Activated naive CD4-positive, alpha-beta T cell treated with anti-CD3 and anti-CD28 coated beads, Interleukin-2, amount 10 ng/mL, durations not matched to agents 7 days and 5 days (primary cell): ENCODE measurements at regions not wholly inside any gene's neighbourhood (a gene's known extent, or its start where the extent isn't known, plus 50 kb on each side); places are given as distances from the start of the nearest gene placed in this dataset.

Experiments
- CTCF ChIA-PET: fragments of 350-600 bp; sonication (Branson Sonifier 250); formaldehyde crosslinking; loops from one replicate; lab custom pipeline; 2021; ENCODE audit warnings: antibody characterized with exemption; lab: Charles Lee
- DNase-seq: peaks from one replicate; pipeline ENCODE4 v3.0.0-alpha.2; 2020
- H3K27ac Mint-ChIP-seq: one replicate; pipeline ENCODE4 v1.8.0; 2021; ENCODE audit warnings: mild to moderate bottlenecking, moderate library complexity, mixed read lengths
- H3K27me3 Mint-ChIP-seq: one replicate; pipeline ENCODE4 v1.8.0; 2021; ENCODE audit warnings: mild to moderate bottlenecking, mixed read lengths
- H3K36me3 Mint-ChIP-seq: one replicate; pipeline ENCODE4 v1.8.0; 2021; ENCODE audit warnings: mixed read lengths
- H3K4me1 Mint-ChIP-seq: one replicate; pipeline ENCODE4 v1.8.0; 2021; ENCODE audit warnings: mixed read lengths
- H3K4me3 Mint-ChIP-seq: one replicate; pipeline ENCODE4 v1.8.0; 2021; ENCODE audit warnings: mild to moderate bottlenecking, moderate library complexity, mixed read lengths
- H3K9me3 Mint-ChIP-seq: one replicate; pipeline ENCODE4 v1.8.0; 2021; ENCODE audit warnings: mixed read lengths

DNA sequence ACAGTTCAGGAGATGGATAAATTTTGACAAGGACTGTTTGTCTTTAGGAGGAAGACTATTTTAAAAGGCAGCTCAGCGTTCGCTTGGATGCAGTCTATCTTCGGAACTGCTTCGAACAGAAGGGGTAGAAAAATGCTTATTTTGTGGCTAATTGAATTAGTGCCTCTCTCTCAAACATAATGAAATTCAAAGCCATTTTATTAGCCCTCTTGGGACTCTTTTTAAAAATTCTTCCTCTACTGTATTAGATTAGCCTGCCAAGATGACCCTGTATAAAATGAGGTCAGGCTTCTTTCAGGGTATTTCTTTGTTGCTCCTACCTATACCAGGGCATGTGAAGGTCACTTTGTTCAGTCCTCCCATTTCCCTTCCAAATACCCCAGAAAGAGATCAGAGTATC lies 379.2 kb upstream of the NFE2L3 start:
- no peaks in the 10 kb centered on the region for H3K4me1 Mint-ChIP-seq
- no peaks in the 10 kb centered on the region for H3K27me3 Mint-ChIP-seq
- CTCF ChIA-PET, result no interaction called here
- no peak for DNase-seq
- no peaks in the 10 kb centered on the region for H3K36me3 Mint-ChIP-seq
- H3K27ac Mint-ChIP-seq, result no peak overlapping the region
- H3K9me3 Mint-ChIP-seq, result no peaks in the 10 kb centered on the region
- H3K4me3 Mint-ChIP-seq, result no peak overlapping the region

- no peak for DNase-seq
- H3K4me3 Mint-ChIP-seq, result no peak overlapping the region
- H3K4me1 Mint-ChIP-seq, result no peaks in the 10 kb centered on the region
- H3K27ac Mint-ChIP-seq, result no peak overlapping the region
- no peaks in the 10 kb centered on the region for H3K36me3 Mint-ChIP-seq
- no peaks in the 10 kb centered on the region for H3K9me3 Mint-ChIP-seq
- CTCF ChIA-PET, result no interaction called here
- no peaks in the 10 kb centered on the region for H3K27me3 Mint-ChIP-seq
Measured at GRCh38 chr7:25774675-25775074, 377.3 kb upstream of the NFE2L3 start.

DNA sequence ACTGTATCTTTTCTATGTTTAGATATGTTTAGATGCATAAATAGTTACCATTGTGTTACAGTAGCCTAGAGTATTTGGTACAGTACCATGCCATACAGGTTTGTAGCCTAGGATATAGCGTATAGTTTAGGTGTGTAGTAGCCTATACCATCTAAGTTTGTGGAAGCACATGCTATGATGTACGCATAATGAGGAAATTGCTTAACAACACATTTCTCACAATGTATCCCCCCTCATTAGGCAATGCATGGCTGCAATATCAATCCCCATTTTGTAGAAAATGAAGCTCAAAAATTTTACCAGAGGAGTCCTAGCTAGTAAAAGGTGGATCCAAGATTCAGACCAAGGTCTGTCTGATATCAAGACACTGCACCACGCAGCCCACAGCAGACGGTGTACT lies 376.4 kb upstream of the NFE2L3 start:
- H3K36me3 Mint-ChIP-seq, result no peaks in the 10 kb centered on the region
- no peak for DNase-seq
- H3K4me1 Mint-ChIP-seq, result no peaks in the 10 kb centered on the region
- H3K27ac Mint-ChIP-seq, result no peak overlapping the region
- CTCF ChIA-PET, result no interaction called here
- no peaks in the 10 kb centered on the region for H3K27me3 Mint-ChIP-seq
- H3K9me3 Mint-ChIP-seq, result no peaks in the 10 kb centered on the region
- no peak overlapping the region for H3K4me3 Mint-ChIP-seq

DNA sequence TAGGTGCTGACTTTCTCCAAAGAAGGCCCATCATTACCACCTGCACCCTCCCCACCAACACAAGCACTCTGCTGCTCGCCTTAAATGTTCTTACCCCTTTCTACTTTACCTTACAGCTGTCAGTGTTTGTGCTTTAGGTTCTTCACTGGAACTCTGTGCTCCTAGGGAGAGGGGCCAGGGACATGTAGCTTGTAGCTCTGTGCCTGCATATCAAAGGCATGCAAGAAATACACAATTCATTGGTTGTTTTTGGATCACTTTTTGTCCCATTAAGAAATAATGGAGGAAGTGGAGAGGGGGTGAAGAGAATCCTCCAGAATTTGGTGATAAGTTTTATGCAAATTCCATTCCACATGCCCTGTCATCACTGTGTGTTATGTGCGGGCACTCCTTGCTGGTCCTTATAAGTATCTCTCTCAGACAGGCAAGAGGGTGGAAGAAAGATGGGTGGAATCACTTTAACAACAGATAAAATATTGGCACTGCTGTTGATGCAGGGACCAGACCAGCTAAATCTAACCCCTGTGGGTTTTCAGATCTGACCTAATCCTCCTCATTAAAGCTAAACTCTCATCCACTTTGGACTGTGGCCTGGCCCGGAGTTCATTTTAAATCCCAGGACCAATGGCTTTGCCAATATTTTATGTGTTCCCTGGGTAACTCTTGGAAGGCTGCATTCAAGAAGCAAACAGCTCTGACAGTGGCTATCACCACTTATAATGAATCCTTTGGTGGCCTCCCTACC lies 375.8 kb upstream of the NFE2L3 start:
- CTCF ChIA-PET, result no interaction called here
- DNase-seq, result no peak
- H3K27ac Mint-ChIP-seq, result no peak overlapping the region
- H3K4me3 Mint-ChIP-seq, result no peak overlapping the region
- no peaks in the 10 kb centered on the region for H3K4me1 Mint-ChIP-seq
- H3K27me3 Mint-ChIP-seq, result no peaks in the 10 kb centered on the region
- no peaks in the 10 kb centered on the region for H3K9me3 Mint-ChIP-seq
- no peaks in the 10 kb centered on the region for H3K36me3 Mint-ChIP-seq

GRCh38 chr7:25776744-25777123 lies 375.3 kb upstream of the NFE2L3 start:
- Mint-ChIP-seq H3K9me3 (no peaks in the 10 kb centered on the region), H3K36me3 (no peaks in the 10 kb centered on the region), H3K4me1 (no peaks in the 10 kb centered on the region), H3K27me3 (no peaks in the 10 kb centered on the region), H3K27ac (no peak overlapping the region), H3K4me3 (no peak overlapping the region)
- no peak for DNase-seq
- CTCF ChIA-PET, result no interaction called here

GRCh38 chr7:25777969-25778708 lies 373.9 kb upstream of the NFE2L3 start:
- CTCF ChIA-PET, result no interaction called here
- no peak for DNase-seq
- Mint-ChIP-seq H3K27ac (no peak overlapping the region), H3K4me3 (no peak overlapping the region), H3K4me1 (no peaks in the 10 kb centered on the region), H3K36me3 (no peaks in the 10 kb centered on the region), H3K27me3 (no peaks in the 10 kb centered on the region), H3K9me3 (no peaks in the 10 kb centered on the region)

DNA sequence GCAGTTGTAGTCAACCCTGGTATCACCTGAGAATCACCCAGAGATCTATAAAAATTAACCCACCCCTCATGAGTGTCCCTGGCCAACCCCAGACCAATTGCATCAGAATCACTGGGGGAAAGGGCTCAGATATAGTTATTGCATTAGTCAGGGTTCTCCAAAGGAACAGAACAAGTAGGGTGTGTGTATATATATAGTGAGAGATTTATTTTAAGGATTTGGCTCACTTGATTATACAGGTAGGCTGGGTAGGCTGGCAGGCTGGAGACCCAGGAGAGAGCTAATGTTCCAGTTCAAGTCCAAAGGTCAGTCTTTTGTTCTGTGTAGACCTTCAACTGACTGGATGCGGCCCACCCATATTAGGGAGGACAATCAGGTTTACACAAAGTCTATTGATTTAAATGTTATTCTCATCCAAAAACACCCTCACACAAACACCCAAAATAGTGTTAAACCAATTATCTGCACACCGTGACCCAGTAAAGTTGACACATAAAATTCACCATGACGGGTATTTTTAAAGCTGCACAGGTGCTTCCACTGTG lies 372.9 kb upstream of the NFE2L3 start:
- no peak for DNase-seq
- H3K36me3 Mint-ChIP-seq, result no peaks in the 10 kb centered on the region
- no peaks in the 10 kb centered on the region for H3K4me1 Mint-ChIP-seq
- no peak overlapping the region for H3K4me3 Mint-ChIP-seq
- CTCF ChIA-PET, result no interaction called here
- H3K27me3 Mint-ChIP-seq, result no peaks in the 10 kb centered on the region
- H3K27ac Mint-ChIP-seq, result no peak overlapping the region
- H3K9me3 Mint-ChIP-seq, result no peaks in the 10 kb centered on the region

- CTCF ChIA-PET, result no interaction called here
- Mint-ChIP-seq H3K27me3 (no peaks in the 10 kb centered on the region), H3K4me3 (no peak overlapping the region), H3K27ac (no peak overlapping the region), H3K4me1 (no peaks in the 10 kb centered on the region), H3K36me3 (no peaks in the 10 kb centered on the region), H3K9me3 (no peaks in the 10 kb centered on the region)
- no peak for DNase-seq
Measured at GRCh38 chr7:25780904-25781303, 371.1 kb upstream of the NFE2L3 start.

GRCh38 chr7:25781704-25782103 lies 370.3 kb upstream of the NFE2L3 start:
- H3K4me3 Mint-ChIP-seq, result no peak overlapping the region
- H3K36me3 Mint-ChIP-seq, result no peaks in the 10 kb centered on the region
- H3K9me3 Mint-ChIP-seq, result no peaks in the 10 kb centered on the region
- CTCF ChIA-PET, result interaction anchor here (0.6 kb wide), 1 partner anchor 712 kb away, joined by 3 read pairs; no protein-coding TSS in a partner anchor
- no peak for DNase-seq
- no peak overlapping the region for H3K27ac Mint-ChIP-seq
- no peaks in the 10 kb centered on the region for H3K4me1 Mint-ChIP-seq
- H3K27me3 Mint-ChIP-seq, result no peaks in the 10 kb centered on the region

DNA sequence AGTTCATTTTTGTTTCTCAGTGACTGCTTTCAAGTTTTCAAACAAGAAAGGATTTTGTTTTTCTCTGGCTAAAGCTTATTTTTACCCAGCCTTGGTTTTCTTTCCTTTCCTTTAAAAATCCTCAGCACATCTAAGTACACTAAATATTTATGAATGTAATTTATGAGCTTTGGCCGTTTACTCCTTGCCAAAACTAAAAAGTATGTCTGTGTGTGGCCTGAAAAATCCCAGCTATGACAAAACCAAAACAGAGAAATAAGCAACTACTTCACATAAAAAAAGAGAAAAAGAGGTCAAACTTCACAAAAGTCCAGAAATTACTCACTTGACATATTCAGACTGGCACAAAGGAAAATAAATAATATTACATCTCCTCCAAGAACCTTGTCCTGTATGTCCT lies 365.1 kb upstream of the NFE2L3 start:
- Mint-ChIP-seq H3K4me1 (no peaks in the 10 kb centered on the region), H3K9me3 (no peaks in the 10 kb centered on the region), H3K27me3 (no peaks in the 10 kb centered on the region), H3K4me3 (no peak overlapping the region), H3K36me3 (no peaks in the 10 kb centered on the region), H3K27ac (no peak overlapping the region)
- CTCF ChIA-PET, result no interaction called here
- no peak for DNase-seq

- Mint-ChIP-seq H3K27me3 (no peaks in the 10 kb centered on the region), H3K4me3 (no peak overlapping the region), H3K36me3 (no peaks in the 10 kb centered on the region), H3K27ac (no peak overlapping the region), H3K4me1 (no peaks in the 10 kb centered on the region), H3K9me3 (no peaks in the 10 kb centered on the region)
- no peak for DNase-seq
- CTCF ChIA-PET, result no interaction called here
Measured at GRCh38 chr7:25787336-25787735, 364.7 kb upstream of the NFE2L3 start.

GRCh38 chr7:25788371-25788770 lies 363.6 kb upstream of the NFE2L3 start:
- Mint-ChIP-seq H3K4me3 (no peak overlapping the region), H3K36me3 (no peaks in the 10 kb centered on the region), H3K9me3 (no peaks in the 10 kb centered on the region), H3K4me1 (no peaks in the 10 kb centered on the region), H3K27ac (no peak overlapping the region), H3K27me3 (no peaks in the 10 kb centered on the region)
- CTCF ChIA-PET, result no interaction called here
- no peak for DNase-seq

DNA sequence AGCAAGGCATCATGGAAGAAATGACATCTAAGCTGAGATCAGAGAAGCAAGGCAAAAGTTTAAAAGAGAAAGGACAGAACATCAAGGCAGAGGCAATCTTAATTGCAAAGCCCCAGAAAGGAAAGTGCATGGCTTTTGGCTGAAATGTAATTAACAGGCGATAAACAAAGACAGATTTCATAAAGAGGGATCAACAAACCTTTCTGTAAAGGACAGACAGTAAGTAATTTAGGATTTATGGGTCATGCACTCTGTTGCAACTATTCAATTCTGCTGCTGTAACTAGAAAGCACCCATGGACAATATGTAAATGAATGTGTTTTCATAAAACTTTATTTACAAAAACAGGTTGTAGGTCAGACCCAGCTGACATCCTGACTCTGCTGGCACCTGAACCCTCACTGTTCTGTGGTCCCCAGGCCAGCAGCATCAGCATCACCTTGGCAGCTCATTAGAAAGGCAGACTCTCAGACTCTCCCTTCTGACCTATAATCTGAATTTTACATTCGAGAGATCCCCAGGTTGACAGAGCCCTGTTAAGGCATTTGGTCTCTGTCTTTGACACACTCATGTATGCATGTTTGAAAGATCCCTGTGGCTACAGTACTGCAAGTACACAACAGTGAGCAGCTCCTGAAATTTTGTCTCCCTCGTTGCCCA lies 362.9 kb upstream of the NFE2L3 start:
- Mint-ChIP-seq H3K27ac (no peak overlapping the region), H3K4me1 (no peaks in the 10 kb centered on the region), H3K4me3 (no peak overlapping the region), H3K36me3 (no peaks in the 10 kb centered on the region), H3K27me3 (no peaks in the 10 kb centered on the region), H3K9me3 (no peaks in the 10 kb centered on the region)
- no peak for DNase-seq
- CTCF ChIA-PET, result no interaction called here

DNA sequence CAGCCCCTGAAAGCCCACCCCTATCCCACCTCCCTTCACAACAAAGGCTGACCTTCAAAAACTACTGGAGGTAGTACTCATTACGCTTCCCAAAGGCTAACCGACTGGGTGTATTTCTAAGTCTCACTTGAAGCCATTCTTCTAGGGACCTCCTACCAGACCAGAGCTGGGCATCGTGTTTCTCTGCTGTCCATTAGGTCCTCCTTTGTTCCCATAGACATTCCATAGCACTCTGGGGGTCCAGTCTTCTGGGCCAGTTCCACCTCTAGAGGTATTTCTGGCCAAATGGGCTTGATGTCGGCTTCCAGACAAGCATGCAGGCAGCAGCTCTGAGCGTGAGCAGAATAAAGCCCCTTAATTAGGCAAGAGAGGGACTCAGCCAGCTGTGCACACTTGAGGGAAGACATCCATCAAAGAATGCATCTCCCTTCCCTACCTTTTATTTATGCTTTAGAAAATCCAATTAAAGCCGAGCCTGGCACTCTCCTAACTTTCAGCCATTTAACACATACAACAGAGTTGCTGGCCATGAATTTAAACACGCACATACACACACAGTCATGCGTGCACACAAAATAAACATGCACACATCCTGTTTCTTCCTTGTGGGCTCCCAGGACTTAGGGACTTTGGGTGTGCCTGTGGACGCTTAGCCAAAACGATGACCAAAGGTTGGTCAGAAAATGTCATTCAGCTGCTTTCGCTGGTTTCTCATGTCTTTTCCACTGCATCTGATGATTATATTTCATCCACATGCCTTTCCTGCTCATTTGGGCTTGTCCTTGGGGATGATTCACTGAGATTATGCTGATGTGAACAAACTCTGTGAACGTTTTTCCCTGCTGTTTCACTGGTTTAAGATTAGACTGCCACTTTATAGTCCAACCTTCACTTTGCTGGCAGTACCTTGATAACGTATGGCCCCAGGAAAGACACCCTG lies 362.0 kb upstream of the NFE2L3 start:
- H3K4me1 Mint-ChIP-seq, result no peaks in the 10 kb centered on the region
- H3K27ac Mint-ChIP-seq, result no peak overlapping the region
- H3K4me3 Mint-ChIP-seq, result no peak overlapping the region
- H3K9me3 Mint-ChIP-seq, result no peaks in the 10 kb centered on the region
- CTCF ChIA-PET, result no interaction called here
- DNase-seq, result no peak
- H3K27me3 Mint-ChIP-seq, result no peaks in the 10 kb centered on the region
- H3K36me3 Mint-ChIP-seq, result no peaks in the 10 kb centered on the region
